Large intestine (tissue), 3 donors: ENCODE measurements at regions not wholly inside any gene's neighbourhood (a gene's known extent, or its start where the extent isn't known, plus 50 kb on each side); places are given as distances from the start of the nearest gene placed in this dataset.

Experiments
- DNase-seq, 2 donors: peaks; one replicate each; pipeline versions ENCODE4 v3.0.0 to v3.0.0-alpha.2; 2013
- H3K27ac ChIP-seq: one replicate; pipeline ENCODE4 v1.5.1; 2013; ENCODE audit warnings: low read length
- H3K27me3 ChIP-seq: 2 replicates; pipeline ENCODE4 v1.6.1; 2013; ENCODE audit warnings: low read length; ENCODE audit not compliant: control insufficient read depth, insufficient read depth
- H3K36me3 ChIP-seq: 2 replicates; pipeline ENCODE4 v1.6.1; 2013; ENCODE audit warnings: low read length; ENCODE audit not compliant: control insufficient read depth, insufficient read depth
- H3K4me1 ChIP-seq: one replicate; pipeline ENCODE4 v1.6.1; 2013; ENCODE audit warnings: low read length; ENCODE audit not compliant: control insufficient read depth, insufficient read depth
- H3K4me3 ChIP-seq: one replicate; pipeline ENCODE4 v1.5.1; 2013; ENCODE audit warnings: low read length
- H3K9me3 ChIP-seq: one replicate; pipeline ENCODE4 v1.6.1; 2013; ENCODE audit warnings: mild to moderate bottlenecking, low read depth, low read length, moderate library complexity; ENCODE audit not compliant: control insufficient read depth
- WGBS: methylation state at CpG from one replicate; pipeline ENCODE4 v1.1.5; 2013; ENCODE audit warnings: low lambda C conversion rate; ENCODE audit not compliant: insufficient coverage; 5-methylcytosine and 5-hydroxymethylcytosine counted together

- H3K27me3 ChIP-seq: no peaks in the 10 kb centered on the region
- DNase-seq: no peak
- no peak overlapping the region for H3K27ac ChIP-seq
- no peak overlapping the region for H3K4me3 ChIP-seq
- H3K36me3 ChIP-seq: no peaks in the 10 kb centered on the region
- H3K9me3 ChIP-seq: no peaks in the 10 kb centered on the region
- WGBS: 100% methylated on average over 2 of the region's 2 CpGs
- no peaks in the 10 kb centered on the region for H3K4me1 ChIP-seq
These were observed 144.2 kb upstream of the ZNF804B start for GRCh38 chr7:88615336-88615735.

- Histone ChIP-seq H3K27me3 (no peaks in the 10 kb centered on the region), H3K4me3 (no peak overlapping the region), H3K36me3 (no peaks in the 10 kb centered on the region), H3K4me1 (no peaks in the 10 kb centered on the region), H3K27ac (no peak overlapping the region), H3K9me3 (no peaks in the 10 kb centered on the region)
- WGBS: 94% methylated on average over 3 of the region's 3 CpGs
- DNase-seq: no peak
These were observed 144.8 kb upstream of the ZNF804B start for GRCh38 chr7:88614736-88615135.

GRCh38 chr7:88610942-88611341 lies 148.6 kb upstream of the ZNF804B start:
- Histone ChIP-seq H3K36me3 (no peaks in the 10 kb centered on the region), H3K9me3 (no peaks in the 10 kb centered on the region), H3K4me1 (no peaks in the 10 kb centered on the region), H3K4me3 (no peak overlapping the region), H3K27me3 (no peaks in the 10 kb centered on the region), H3K27ac (no peak overlapping the region)
- WGBS: 80% methylated on average over 1 of the region's 4 CpGs
- DNase-seq: no peak

- no peak overlapping the region for H3K4me3 ChIP-seq
- H3K4me1 ChIP-seq: no peaks in the 10 kb centered on the region
- no peak overlapping the region for H3K27ac ChIP-seq
- WGBS: 67% methylated on average over 3 of the region's 4 CpGs
- no peaks in the 10 kb centered on the region for H3K27me3 ChIP-seq
- no peaks in the 10 kb centered on the region for H3K36me3 ChIP-seq
- H3K9me3 ChIP-seq: no peaks in the 10 kb centered on the region
- DNase-seq: no peak
These were observed 158.8 kb upstream of the ZNF804B start for GRCh38 chr7:88600695-88601094.

- Histone ChIP-seq H3K9me3 (peaks cover 3% of the 10 kb centered on the region), H3K27ac (no peak overlapping the region)
- WGBS: no CpG with 5 or more reads among the region's 3 CpGs
These were observed 160.0 kb upstream of the ZNF804B start for GRCh38 chr7:88599528-88599927.

DNA sequence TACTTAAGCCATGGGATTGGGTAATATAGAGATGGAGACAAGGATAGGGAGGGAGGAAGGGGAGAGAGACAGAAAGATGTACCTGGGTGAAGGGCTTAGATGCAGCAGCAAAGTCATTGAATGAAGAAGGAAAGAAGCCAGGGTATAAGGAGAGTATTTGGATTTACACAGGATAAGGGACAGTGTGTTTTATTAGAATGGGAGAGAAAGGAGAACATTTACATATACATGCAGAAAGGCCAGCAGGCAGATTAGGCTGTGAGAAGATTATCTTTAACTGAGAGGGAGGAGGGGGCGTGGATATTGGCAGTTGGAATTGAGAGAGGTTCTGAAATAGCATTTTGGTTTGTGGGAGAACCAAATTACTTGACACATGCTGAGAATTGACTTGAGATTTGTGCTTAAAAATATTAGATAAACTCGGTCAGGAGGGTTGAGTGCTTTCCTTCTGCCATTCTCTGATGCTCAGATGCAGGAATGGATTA lies 161.5 kb upstream of the ZNF804B start:
- Histone ChIP-seq H3K4me1 (no peaks in the 10 kb centered on the region), H3K36me3 (no peaks in the 10 kb centered on the region), H3K9me3 (peaks cover 3% of the 10 kb centered on the region), H3K4me3 (no peak overlapping the region), H3K27me3 (no peaks in the 10 kb centered on the region), H3K27ac (no peak overlapping the region)
- no peak for DNase-seq
- WGBS: no CpG with 5 or more reads among the region's 2 CpGs

More at GRCh38 chr7:88599528-88599927, 160.0 kb upstream of the ZNF804B start:
- no peaks in the 10 kb centered on the region for H3K36me3 ChIP-seq
- no peak overlapping the region for H3K4me3 ChIP-seq
- H3K27me3 ChIP-seq: no peaks in the 10 kb centered on the region
- H3K4me1 ChIP-seq: no peaks in the 10 kb centered on the region
- DNase-seq: no peak

DNA sequence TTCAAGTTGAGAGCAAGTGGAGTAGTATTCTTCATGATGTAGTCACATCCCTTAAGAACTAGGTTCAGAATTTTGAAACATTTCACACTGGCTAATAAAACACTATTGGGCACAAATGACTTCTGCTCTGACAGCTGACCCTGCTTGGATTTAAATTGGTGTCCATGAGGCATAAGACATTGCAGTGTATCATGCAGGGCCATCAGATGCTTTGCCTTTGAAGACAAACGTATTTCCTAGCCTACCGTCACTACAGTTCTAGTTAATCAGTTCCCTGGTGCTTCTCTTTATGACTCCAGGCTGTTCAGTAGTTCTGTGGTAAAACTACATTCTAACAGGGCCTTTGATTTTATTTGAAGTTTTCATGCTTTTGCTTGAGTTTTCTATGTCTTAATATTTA lies 168.5 kb upstream of the ZNF804B start:
- no CpG with 5 or more reads among the region's 2 CpGs for WGBS
- H3K27ac ChIP-seq: no peak overlapping the region
- no peaks in the 10 kb centered on the region for H3K4me1 ChIP-seq
- H3K27me3 ChIP-seq: no peaks in the 10 kb centered on the region
- no peak overlapping the region for H3K4me3 ChIP-seq
- peaks cover 6% of the 10 kb centered on the region for H3K9me3 ChIP-seq
- H3K36me3 ChIP-seq: no peaks in the 10 kb centered on the region
- no peak for DNase-seq

DNA sequence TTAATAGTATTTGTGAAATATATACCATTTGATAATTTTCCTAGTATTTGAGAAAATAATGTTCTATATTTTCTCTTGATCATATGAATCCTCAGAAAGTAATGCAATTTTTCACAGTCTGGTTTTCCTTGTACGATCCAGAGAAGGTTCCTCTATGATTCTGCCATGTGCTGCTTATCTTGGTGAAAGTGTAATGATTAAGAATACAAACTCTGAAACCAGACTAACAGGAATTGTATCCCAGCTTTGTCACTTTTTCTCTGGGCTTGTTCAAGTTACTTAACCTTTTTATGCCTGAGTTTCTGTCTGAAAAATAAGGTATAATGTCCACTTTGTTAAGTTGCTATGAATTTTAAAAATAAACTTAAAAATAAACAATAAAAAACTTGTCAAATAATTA lies 169.6 kb upstream of the ZNF804B start:
- WGBS: no CpG with 5 or more reads among the region's 1 CpG
- DNase-seq: peak in 1 of 2 donors; percentile 2
- Histone ChIP-seq H3K9me3 (peaks cover 6% of the 10 kb centered on the region), H3K27me3 (no peaks in the 10 kb centered on the region), H3K36me3 (no peaks in the 10 kb centered on the region), H3K4me1 (no peaks in the 10 kb centered on the region), H3K27ac (no peak overlapping the region), H3K4me3 (no peak overlapping the region)

GRCh38 chr7:88586890-88587289 lies 172.6 kb upstream of the ZNF804B start:
- H3K4me3 ChIP-seq: no peak overlapping the region
- H3K4me1 ChIP-seq: no peaks in the 10 kb centered on the region
- no peak overlapping the region for H3K27ac ChIP-seq
- H3K27me3 ChIP-seq: no peaks in the 10 kb centered on the region
- 89% methylated on average over 1 of the region's 3 CpGs for WGBS
- peaks cover 1% of the 10 kb centered on the region for H3K9me3 ChIP-seq
- no peaks in the 10 kb centered on the region for H3K36me3 ChIP-seq
- no peak for DNase-seq

GRCh38 chr7:88586219-88586618 lies 173.3 kb upstream of the ZNF804B start:
- H3K9me3 ChIP-seq: no peaks in the 10 kb centered on the region
- no peak overlapping the region for H3K27ac ChIP-seq
- 100% methylated on average over 2 of the region's 3 CpGs for WGBS
- no peaks in the 10 kb centered on the region for H3K4me1 ChIP-seq
- no peaks in the 10 kb centered on the region for H3K27me3 ChIP-seq
- no peaks in the 10 kb centered on the region for H3K36me3 ChIP-seq
- no peak for DNase-seq
- no peak overlapping the region for H3K4me3 ChIP-seq

DNA sequence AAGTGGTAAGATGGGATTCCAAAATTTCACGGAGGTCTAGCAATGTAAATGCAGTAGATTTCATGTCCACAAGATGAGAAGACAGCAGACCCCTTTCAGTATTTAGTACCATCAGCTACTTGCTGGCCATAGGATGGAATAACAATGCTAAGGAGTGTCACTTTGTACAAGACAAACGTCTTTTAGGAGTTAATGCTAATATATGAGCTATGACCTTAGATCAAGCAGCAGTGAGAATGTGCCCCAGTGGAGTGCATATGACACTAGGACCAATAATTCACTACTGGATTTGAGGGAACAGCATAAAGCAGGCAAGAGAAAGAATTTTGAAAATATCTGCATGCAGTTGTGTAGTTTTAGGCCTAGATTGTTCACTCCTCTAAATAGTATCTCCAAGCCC lies 182.8 kb upstream of the ZNF804B start:
- no peak for DNase-seq
- H3K27me3 ChIP-seq: no peaks in the 10 kb centered on the region
- H3K4me3 ChIP-seq: no peak overlapping the region
- 40% methylated on average over 1 of the region's 2 CpGs for WGBS
- no peaks in the 10 kb centered on the region for H3K9me3 ChIP-seq
- no peaks in the 10 kb centered on the region for H3K36me3 ChIP-seq
- no peaks in the 10 kb centered on the region for H3K4me1 ChIP-seq
- no peak overlapping the region for H3K27ac ChIP-seq
